Lower leg skin (tissue), 3 donors: ENCODE measurements at regions not wholly inside any gene's neighbourhood (a gene's known extent, or its start where the extent isn't known, plus 50 kb on each side); places are given as distances from the start of the nearest gene placed in this dataset.

Experiments
- POLR2A ChIP-seq, 2 donors: fragments of 450-650 bp; IDR thresholded peaks; one replicate each; pipeline ENCODE4 v1.6.1; 2016 to 2017; ENCODE audit warnings: antibody characterized with exemption in 2 of 2, mild to moderate bottlenecking in 1 of 2, moderate library complexity in 1 of 2
- TF ChIP-seq, protein P1 (sequence below), 3 donors: fragments of 450-650 bp; IDR thresholded peaks; one replicate each; pipeline ENCODE4 v1.5.1; 2016; ENCODE audit warnings: antibody characterized with exemption in 3 of 3, mild to moderate bottlenecking in 3 of 3, moderate library complexity in 2 of 3

DNA sequence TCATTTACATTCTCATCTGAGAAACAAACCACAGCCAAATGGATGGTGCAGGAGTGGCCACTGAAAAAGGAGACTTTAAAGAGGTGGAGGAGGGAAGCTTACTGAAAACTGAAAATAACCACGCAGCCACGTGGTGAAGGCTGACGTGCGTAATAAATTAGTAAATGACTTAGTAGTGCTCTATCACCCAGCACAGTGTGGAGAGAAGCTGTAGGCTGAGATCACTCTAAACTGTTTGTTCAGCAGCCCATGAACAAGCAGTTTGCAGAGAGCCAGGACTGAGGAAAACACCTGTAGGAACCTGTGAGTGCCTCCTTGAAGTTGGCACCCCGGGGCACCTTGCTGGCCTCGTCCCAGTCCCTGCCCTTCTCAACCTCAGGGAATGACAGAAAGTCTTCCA, 193.0 kb downstream of the TXNL1 start:
- TF ChIP-seq, protein P1, sequence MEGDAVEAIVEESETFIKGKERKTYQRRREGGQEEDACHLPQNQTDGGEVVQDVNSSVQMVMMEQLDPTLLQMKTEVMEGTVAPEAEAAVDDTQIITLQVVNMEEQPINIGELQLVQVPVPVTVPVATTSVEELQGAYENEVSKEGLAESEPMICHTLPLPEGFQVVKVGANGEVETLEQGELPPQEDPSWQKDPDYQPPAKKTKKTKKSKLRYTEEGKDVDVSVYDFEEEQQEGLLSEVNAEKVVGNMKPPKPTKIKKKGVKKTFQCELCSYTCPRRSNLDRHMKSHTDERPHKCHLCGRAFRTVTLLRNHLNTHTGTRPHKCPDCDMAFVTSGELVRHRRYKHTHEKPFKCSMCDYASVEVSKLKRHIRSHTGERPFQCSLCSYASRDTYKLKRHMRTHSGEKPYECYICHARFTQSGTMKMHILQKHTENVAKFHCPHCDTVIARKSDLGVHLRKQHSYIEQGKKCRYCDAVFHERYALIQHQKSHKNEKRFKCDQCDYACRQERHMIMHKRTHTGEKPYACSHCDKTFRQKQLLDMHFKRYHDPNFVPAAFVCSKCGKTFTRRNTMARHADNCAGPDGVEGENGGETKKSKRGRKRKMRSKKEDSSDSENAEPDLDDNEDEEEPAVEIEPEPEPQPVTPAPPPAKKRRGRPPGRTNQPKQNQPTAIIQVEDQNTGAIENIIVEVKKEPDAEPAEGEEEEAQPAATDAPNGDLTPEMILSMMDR (IDR thresholded peaks at IDR 0.05) = no peak
- no peak for TF ChIP-seq POLR2A (IDR thresholded peaks at IDR 0.05)
